Right lobe of liver (tissue), 4 donors: ENCODE measurements at regions not wholly inside any gene's neighbourhood (a gene's known extent, or its start where the extent isn't known, plus 50 kb on each side); places are given as distances from the start of the nearest gene placed in this dataset.

Source experiments
- POLR2A ChIP-seq: fragments of 450-650 bp; IDR thresholded peaks from one replicate; pipeline ENCODE4 v1.6.1; 2017; ENCODE audit warnings: antibody characterized with exemption, mild to moderate bottlenecking
- TF ChIP-seq, protein P1 (sequence below), 4 donors: fragments of 200-600 bp in 3 of 4; fragments of 450-650 bp in 1 of 4; IDR thresholded peaks; one replicate each; pipeline versions ENCODE4 v1.5.1 to v1.8.0; 2016 to 2022; ENCODE audit warnings: antibody characterized with exemption in 4 of 4, mild to moderate bottlenecking in 2 of 4
- donor health status: DM: no; HTN: no; CAD: no.
- donor health status: DM: no; HTN: no; CAD: no.
- donor health status: DM: no; HTN: yes; CAD: no.

DNA sequence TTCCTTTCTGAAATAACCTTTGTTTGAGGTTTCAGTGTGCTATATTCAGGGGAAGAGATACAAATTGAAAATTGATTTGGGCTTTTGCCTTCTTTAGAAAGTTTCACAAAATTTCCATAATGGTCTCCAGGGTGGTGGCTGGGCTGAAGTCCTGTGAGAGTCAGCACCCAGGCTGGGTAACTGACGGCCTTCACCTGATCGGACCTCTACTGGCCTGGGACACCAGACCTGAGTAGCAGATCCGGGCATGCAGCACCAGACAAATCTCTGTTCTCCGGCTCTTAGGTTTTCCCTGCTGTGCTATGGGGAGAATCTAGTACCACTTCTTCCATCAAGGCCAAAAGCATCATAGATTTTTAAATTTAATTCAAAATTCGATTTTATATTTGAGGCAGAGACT is 133.0 kb upstream of the LMCD1 start:
- no peak for TF ChIP-seq POLR2A
- TF ChIP-seq, protein P1, sequence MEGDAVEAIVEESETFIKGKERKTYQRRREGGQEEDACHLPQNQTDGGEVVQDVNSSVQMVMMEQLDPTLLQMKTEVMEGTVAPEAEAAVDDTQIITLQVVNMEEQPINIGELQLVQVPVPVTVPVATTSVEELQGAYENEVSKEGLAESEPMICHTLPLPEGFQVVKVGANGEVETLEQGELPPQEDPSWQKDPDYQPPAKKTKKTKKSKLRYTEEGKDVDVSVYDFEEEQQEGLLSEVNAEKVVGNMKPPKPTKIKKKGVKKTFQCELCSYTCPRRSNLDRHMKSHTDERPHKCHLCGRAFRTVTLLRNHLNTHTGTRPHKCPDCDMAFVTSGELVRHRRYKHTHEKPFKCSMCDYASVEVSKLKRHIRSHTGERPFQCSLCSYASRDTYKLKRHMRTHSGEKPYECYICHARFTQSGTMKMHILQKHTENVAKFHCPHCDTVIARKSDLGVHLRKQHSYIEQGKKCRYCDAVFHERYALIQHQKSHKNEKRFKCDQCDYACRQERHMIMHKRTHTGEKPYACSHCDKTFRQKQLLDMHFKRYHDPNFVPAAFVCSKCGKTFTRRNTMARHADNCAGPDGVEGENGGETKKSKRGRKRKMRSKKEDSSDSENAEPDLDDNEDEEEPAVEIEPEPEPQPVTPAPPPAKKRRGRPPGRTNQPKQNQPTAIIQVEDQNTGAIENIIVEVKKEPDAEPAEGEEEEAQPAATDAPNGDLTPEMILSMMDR (IDR thresholded peaks at IDR 0.05), result no peak
